ENCODE measurements at regions not wholly inside any gene's neighbourhood (a gene's known extent, or its start where the extent isn't known, plus 50 kb on each side); places are given as distances from the start of the nearest gene placed in this dataset.

- CTCF ChIA-PET, result no interaction called here
- POLR2A ChIA-PET, result no interaction called here
- Histone ChIP-seq H3K27ac (ENCODE audit: extremely low read depth, low read depth, low read length) (no peak overlapping the region), H3K4me3 (ENCODE audit: low read depth, low read length) (no peak overlapping the region), H3K9me3 (ENCODE audit: control insufficient read depth, insufficient read depth, low read depth, low read length) (no peaks in the 10 kb centered on the region), H3K4me1 (ENCODE audit: control insufficient read depth, insufficient read depth, low read length) (no peaks in the 10 kb centered on the region), H3K36me3 (ENCODE audit: control insufficient read depth in 2 of 2, insufficient read depth in 1 of 2, low read length in 2 of 2) (no peaks in the 10 kb centered on the region)
- TF ChIP-seq CTCF (tag by site-specific recombination; IDR thresholded peaks at IDR 0.05), result no peak
- TF ChIP-seq ZNF664 (tag by site-specific recombination; IDR thresholded peaks at IDR 0.05), result no peak
- TF ChIP-seq ZSCAN30 (tag by site-specific recombination; IDR thresholded peaks at IDR 0.05), result no peak
- no peak for TF ChIP-seq ZNF354C (tag by site-specific recombination; IDR thresholded peaks at IDR 0.05; ENCODE audit: borderline replicate concordance, low read depth)
- no peak for TF ChIP-seq ZBTB8A (tag by site-specific recombination; IDR thresholded peaks at IDR 0.05)
- TF ChIP-seq YY2 (tag by site-specific recombination; IDR thresholded peaks at IDR 0.05), result no peak
- no peak for TF ChIP-seq ZNF654 (tag by site-specific recombination; IDR thresholded peaks at IDR 0.05; ENCODE audit: low read depth)
- no peak for TF ChIP-seq ZNF157 (tag by site-specific recombination; IDR thresholded peaks at IDR 0.05)
- no peak for TF ChIP-seq ZNF701 (tag by site-specific recombination; IDR thresholded peaks at IDR 0.05)
- no peak for TF ChIP-seq ZNF280D (tag by site-specific recombination; IDR thresholded peaks at IDR 0.05)
- TF ChIP-seq ZNF266 (tag by site-specific recombination; IDR thresholded peaks at IDR 0.05; ENCODE audit: low read depth), result no peak
- TF ChIP-seq GLIS1 (tag by site-specific recombination; IDR thresholded peaks at IDR 0.05), result no peak
- TF ChIP-seq ZNF341 (tag by site-specific recombination; IDR thresholded peaks at IDR 0.05; ENCODE audit: low read depth), result no peak
- TF ChIP-seq ZNF362 (tag by site-specific recombination; IDR thresholded peaks at IDR 0.05), result no peak
- no peak for TF ChIP-seq ZNF18 (tag by site-specific recombination; IDR thresholded peaks at IDR 0.05)
- TF ChIP-seq ZFHX2 (tag by site-specific recombination; conservative IDR thresholded peaks at IDR 0.05), result no peak
- no peak for TF ChIP-seq ZNF624 (tag by site-specific recombination; IDR thresholded peaks at IDR 0.05)
- TF ChIP-seq EGR2 (tag by site-specific recombination; IDR thresholded peaks at IDR 0.05; ENCODE audit: low read depth), result no peak
- no peak for TF ChIP-seq ZXDB (tag by site-specific recombination; IDR thresholded peaks at IDR 0.05)
- TF ChIP-seq ZNF692 (tag by site-specific recombination; IDR thresholded peaks at IDR 0.05), result no peak
These were observed 499.4 kb downstream of the ISL1 start for GRCh38 chr5:51882647-51883046.

Data from HEK293 (cell line).